ENCODE measurements at regions not wholly inside any gene's neighbourhood (a gene's known extent, or its start where the extent isn't known, plus 50 kb on each side); places are given as distances from the start of the nearest gene placed in this dataset.
"Not testable (repeated sequence)": the region's sequence is repeated elsewhere in the genome, so short reads cannot be mapped to it uniquely, and the experiment has no call there.

DNA sequence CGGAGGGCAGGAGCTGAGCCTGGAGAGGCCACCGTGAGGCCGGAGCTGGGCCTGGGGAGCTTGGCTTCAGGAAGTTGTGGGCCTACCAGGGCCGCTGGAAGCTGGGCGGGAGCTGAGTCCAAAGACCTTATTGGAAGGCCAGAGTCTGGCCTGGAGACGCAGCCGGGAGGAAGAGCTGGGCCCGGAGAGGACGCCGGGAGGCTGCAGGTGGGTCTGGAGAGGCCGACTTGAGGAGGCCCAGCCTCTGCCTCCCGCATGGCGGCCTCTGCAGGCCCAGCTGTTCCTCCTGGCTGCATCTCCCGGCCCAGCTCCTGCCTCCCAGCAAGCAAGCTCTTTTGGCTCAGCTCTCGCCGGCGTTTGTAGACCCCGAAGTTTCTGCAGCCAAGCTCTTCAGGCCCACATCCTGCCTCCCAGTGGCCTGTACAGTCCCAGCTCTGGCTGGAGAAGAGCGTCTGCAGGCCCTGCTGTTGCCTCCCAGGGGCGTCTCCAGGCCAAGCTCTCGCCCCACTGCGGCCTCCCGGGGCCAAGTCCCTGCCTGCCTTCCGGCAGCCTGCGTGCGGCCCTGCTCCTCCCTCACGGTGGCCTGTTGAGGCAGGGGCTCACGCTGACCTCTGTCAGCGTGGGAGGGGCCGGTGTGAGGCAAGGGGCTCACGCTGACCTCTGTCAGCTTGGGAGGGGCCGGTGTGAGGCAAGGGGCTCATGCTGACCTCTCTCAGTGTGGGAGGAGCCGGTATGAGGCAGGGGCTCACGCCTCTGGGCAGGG lies 70.4 kb upstream of the COBL start:
- DNase-seq = not testable (repeated sequence)

DNA sequence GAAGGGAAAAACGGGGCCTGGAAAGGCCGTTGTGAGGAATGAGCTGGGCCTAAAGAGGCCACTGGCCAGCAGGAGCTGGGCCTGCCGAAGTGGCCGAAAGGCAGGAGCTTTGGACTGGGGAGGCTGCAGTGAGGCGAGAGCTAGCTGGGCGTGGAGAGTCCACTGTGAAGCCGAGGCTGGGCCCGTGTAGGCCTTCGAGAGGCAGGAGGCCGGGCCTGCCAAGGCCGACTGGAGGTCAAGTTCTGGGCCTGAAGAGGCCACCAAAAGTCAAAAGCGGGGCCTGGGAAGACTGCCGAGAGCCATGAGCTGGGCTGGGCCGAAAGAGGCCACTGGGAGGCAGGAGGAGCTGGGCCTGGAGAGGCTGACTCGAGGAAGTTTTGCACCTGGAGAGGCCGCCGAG lies 69.6 kb upstream of the COBL start:
- not testable (repeated sequence) for DNase-seq

DNA sequence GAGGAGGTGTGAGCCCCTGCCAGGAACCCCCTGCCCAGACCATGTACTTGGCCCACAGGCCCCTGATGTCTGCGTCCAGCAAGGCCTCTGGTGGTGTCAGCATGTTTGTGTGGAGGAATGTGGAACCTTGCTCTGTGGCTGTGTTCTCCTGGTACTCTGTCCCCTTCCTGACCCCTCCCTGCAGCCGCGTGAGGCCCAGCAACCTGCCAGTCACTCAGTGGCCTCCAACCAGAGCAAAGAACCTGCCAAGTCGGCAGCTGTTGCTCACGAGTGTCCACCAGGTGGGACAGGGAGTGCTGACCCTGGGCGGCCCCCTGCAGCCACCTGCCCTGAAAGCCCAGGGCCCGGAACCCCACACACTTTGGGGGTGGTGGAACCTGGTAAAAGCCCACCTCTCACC lies 65.6 kb upstream of the COBL start:
- DNase-seq = not testable (repeated sequence)

DNA sequence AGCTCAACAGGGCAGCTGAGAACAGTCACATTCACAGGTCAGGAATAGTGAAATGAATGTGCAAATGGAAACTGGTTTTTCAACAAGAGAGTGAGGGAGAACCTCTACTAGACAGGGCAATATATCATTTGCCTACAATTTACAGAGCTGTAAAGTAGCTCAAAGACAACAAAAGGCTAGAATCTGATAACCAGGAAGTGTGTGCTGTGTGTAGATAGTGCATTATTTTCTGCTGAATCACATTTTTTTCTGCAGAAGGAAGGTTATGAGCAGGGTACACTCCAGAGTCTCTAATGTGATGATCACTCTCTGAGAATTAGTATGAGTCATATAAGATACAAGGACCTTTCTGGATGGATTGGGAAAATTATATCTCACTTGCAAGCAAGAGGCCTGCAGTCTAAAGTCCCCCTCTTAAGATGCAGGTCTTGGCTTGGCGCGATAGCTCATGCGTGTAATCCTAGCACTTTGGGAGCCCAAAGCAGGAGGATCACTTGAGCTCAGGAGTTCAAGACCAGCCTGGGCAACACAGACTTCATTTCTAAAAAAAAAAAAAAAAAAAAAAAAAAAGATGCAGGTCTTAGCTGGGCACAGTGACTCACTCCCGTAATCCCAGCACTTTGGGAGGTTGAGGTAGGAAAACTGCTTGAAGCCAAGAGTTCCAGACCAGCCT lies 59.9 kb upstream of the COBL start:
- DNase-seq = no peak

DNA sequence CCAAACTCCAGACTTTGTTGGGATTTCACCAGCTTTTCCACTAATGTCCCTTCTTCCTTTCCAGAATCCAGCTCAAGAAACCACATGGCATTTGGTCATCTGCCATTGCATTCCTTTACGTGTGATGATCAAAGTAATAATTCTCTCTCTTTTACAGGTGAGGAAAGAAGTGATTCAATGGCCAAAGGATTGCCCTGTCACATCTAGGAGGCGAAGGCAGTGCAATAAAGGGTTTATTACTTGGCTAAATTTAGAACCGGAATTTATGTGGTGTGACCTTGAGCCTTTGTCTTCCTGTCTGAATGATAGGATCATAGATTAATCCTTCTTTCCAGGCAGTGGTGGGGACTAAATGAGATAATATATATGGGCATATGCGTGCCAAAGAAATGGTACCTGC lies 58.3 kb upstream of the COBL start:
- no peak for DNase-seq

DNA sequence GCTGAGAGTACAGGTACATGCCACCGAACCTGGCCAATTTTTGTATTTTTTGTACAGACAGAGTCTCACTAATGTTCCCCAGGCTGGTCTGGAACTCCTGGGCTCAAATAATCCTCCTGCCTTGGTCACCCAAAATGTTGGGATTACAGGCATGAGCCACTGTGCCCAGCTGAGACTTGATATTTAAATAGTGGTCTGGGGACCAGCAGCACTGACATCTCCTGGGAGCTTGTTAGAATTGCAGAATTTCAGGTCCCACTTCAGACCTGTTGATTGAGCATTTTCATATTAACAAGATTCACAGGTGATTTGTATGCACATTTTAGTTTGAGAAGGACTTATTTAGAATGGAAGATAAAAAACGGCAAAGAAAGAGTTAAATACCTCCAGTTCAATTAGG lies 57.0 kb upstream of the COBL start:
- not testable (repeated sequence) for DNase-seq

DNA sequence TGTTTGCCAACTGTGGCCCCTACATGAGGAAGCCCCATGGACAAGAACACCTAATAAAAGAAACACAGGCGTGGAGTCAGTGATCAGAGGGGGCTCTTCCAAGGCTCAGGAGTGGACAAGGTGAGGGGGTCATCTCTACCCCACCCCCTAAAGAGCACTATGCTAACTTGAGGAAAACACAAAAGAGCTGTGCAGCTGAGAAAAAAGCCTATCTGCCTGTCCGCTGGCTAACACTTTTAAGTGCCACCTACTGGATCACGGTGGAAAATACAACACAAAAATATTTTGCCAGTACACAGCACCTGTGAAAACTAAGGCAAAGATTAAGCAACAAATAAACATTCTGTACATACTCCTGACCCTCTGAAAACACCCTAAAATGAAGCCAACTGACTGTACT lies 53.1 kb upstream of the COBL start:
- no peak for DNase-seq

DNA sequence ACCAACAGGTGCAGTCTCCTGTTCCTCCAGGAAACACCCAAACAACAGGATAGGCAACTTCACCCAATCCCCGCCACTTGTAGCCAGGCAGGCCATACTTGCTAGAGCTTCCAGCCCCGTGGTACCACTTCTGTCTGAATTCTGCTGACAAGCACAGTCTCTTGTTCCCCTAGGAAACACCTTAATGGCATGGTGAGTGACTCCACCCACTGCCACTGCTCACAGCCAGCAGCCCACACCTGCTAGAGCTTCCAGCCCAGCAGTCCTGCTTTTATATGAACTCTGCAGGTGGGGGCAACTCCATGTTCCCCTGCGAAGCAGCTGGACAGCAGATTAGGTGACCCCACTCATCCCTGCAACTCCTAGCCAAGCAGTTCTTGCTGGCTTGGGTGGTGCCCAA lies 52.6 kb upstream of the COBL start:
- not testable (repeated sequence) for DNase-seq

DNA sequence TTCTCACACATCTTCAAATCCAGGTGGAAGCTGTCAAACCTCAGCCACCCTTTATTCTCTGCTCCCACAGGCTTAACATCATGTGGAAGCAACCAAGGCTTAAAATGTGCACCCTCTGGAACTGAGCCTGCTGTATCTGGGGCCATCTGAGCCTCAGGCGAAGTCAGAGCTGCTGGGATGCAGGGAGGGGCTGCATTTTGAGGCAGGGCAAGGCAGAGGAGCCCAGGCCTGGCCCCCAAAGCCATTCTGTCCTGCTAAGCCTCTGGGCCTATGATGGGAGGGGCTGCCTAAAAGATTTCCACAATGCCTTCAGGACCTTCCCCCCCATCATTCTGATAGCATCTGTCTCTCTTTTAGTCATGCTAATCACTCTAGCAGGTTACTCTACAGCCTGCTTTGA lies 51.7 kb upstream of the COBL start:
- no peak for DNase-seq

DNA sequence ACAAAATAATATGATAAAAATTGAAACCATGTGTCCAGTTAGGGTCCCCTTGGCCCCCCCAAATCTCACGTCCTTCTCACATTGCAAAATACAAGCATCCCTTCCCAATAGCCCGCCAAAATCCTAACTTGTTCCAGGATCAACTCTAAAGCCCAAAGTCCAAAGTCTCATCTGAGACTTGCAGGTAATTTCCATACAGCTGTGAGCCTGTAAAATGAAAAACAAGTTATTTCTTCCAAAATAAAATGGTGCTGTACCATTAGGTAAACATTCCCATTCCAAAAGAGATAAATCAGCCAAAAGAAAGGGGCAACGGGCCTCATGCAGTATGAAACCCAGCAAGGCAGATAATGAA lies 51.0 kb upstream of the COBL start:
- DNase-seq = no peak

DNA sequence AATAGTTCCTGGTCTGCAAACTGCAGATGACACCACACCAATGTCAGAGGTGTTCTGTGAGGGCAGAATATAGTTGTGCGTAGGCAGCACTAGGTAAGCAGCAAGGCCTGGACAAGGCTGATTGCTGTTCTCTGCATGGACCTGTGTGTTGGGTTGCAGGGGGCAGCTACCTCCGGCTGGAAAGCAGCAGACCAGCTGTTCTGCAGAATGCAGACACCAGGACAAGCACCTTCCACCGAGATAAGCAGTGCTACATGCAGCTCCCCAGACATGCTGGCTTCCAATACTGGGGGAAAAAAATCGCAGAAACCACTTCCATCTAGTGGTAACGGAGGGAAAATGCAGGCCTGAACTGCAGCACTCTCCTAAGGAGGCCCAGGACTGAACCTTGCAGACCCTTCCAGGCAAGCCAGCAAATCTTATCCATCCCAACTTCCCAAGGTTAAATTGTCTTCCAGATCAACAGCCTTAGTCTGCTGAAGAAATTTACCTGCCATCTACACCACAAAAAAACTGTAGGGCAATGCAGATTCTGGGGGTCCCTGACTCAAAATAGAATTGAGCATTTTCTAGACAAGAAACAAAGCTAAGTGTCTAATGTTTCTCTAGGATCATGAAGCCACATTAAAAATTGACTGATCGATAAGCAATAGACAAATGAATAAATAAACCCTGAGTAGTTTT lies 50.5 kb upstream of the COBL start:
- no peak for DNase-seq
